ENCODE measurements at regions not wholly inside any gene's neighbourhood (a gene's known extent, or its start where the extent isn't known, plus 50 kb on each side); places are given as distances from the start of the nearest gene placed in this dataset.

DNA sequence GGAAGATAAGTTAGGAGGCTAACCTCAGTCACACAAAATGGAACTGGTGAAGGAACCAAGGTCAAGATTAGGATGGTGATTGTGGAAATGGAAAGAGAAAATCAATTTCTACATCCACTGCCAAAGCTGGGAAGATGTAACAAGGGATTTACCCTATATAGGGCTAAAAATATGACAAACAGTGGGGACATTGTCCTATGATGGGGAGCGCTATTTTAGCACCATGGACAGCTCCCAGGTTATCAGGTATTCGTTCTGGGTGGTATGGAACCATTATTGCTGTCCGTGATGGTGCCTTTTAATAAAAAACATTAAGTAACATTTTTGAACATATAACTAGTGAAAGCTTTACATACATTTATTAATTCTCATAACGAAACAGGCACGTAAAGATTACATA, 124.0 kb downstream of the NDUFA12 start:
- 66% methylated on average over 5 of the region's 5 CpGs for WGBS (ENCODE audit: low lambda C conversion rate)
- POLR2A ChIA-PET, result no interaction called here
- no peak overlapping the region for H3K4me3 ChIP-seq (replicated peaks in 1 of 3; ENCODE audit: insufficient read depth in 1 of 3, low read depth in 2 of 3, low read length in 3 of 3)
- peak; percentile 5 for DNase-seq (ENCODE audit: low spot score)
- FAIRE-seq, result no peak
- H2AFZ ChIP-seq (ENCODE audit: low read length), result no peak overlapping the region
- no peaks in the 10 kb centered on the region for H3K9me3 ChIP-seq (ENCODE audit: low read length)
- no peaks in the 10 kb centered on the region for H3K4me1 ChIP-seq (ENCODE audit: insufficient read depth, low read length)
- BruUV-seq (replicated peaks), result no TSS peak
- peaks cover 0 to 8% of the 10 kb centered on the region in 2 experiments; a peak in 3 of 5 replicates for H3K27me3 ChIP-seq (ENCODE audit: control insufficient read depth in 1 of 2, insufficient read depth in 2 of 2, low read length in 2 of 2)
- no peak overlapping the region for H3K4me2 ChIP-seq (ENCODE audit: low read depth, low read length)
- no peaks in the 10 kb centered on the region for H3K36me3 ChIP-seq (replicated peaks in 1 of 2; ENCODE audit: control insufficient read depth in 1 of 2, insufficient read depth in 2 of 2, low read length in 2 of 2)
- no peaks in the 10 kb centered on the region for H3K79me2 ChIP-seq (ENCODE audit: insufficient read depth, low read length)
- CTCF ChIA-PET (ENCODE audit: low intra/inter-chr PET ratio, low total read pairs), result no interaction called here
- in situ Hi-C loops (cut with HindIII; ENCODE audit: extremely low pct_ligation_motif_present, low pct_unique_long_range_greater_than_20kb) (no loop called here), intact Hi-C loops (cut with micrococcal nuclease; ENCODE audit: unreplicated experiment) (loop anchor here (5.0 kb wide), 1 partner anchor 103 kb away; no protein-coding TSS in a partner anchor)
- H4K20me1 ChIP-seq (ENCODE audit: insufficient read depth, low read length), result no peaks in the 10 kb centered on the region; the same call in 1 of the 2 replicates
- no peak overlapping the region for H3K9ac ChIP-seq (ENCODE audit: insufficient read depth, low read depth, low read length)
- no peak overlapping the region for H3K27ac ChIP-seq (ENCODE audit: extremely low read length, insufficient read depth, low read length)
- no peak for ATAC-seq
- TF ChIP-seq GABPA (IDR thresholded peaks at IDR 0.05; ENCODE audit: low read depth, low read length), result no peak
- no peak for TF ChIP-seq GABPA (CRISPR knock-in tag; IDR thresholded peaks at IDR 0.05; ENCODE audit: low read depth)
- no peak; the same call in 1 of the 2 replicates for TF ChIP-seq ZNF841 (CRISPR knock-in tag; IDR thresholded peaks at IDR 0.05; ENCODE audit: borderline replicate concordance)
- TF ChIP-seq RAD51 (IDR thresholded peaks at IDR 0.05; ENCODE audit: borderline replicate concordance), result no peak
- TF ChIP-seq ZFAT (CRISPR knock-in tag; conservative IDR thresholded peaks at IDR 0.05), result no peak
- TF ChIP-seq, protein P1, sequence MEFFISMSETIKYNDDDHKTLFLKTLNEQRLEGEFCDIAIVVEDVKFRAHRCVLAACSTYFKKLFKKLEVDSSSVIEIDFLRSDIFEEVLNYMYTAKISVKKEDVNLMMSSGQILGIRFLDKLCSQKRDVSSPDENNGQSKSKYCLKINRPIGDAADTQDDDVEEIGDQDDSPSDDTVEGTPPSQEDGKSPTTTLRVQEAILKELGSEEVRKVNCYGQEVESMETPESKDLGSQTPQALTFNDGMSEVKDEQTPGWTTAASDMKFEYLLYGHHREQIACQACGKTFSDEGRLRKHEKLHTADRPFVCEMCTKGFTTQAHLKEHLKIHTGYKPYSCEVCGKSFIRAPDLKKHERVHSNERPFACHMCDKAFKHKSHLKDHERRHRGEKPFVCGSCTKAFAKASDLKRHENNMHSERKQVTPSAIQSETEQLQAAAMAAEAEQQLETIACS (CRISPR knock-in tag; IDR thresholded peaks at IDR 0.05), result no peak
- no peak for TF ChIP-seq ZFP1 (CRISPR knock-in tag; IDR thresholded peaks at IDR 0.05)
- TF ChIP-seq, protein P2, sequence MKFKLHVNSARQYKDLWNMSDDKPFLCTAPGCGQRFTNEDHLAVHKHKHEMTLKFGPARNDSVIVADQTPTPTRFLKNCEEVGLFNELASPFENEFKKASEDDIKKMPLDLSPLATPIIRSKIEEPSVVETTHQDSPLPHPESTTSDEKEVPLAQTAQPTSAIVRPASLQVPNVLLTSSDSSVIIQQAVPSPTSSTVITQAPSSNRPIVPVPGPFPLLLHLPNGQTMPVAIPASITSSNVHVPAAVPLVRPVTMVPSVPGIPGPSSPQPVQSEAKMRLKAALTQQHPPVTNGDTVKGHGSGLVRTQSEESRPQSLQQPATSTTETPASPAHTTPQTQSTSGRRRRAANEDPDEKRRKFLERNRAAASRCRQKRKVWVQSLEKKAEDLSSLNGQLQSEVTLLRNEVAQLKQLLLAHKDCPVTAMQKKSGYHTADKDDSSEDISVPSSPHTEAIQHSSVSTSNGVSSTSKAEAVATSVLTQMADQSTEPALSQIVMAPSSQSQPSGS (CRISPR knock-in tag; IDR thresholded peaks at IDR 0.05), result no peak
- TF ChIP-seq CBX2 (IDR thresholded peaks at IDR 0.05; ENCODE audit: low read depth, low read length), result no peak
- TF ChIP-seq CBX2 (CRISPR knock-in tag; IDR thresholded peaks at IDR 0.05; ENCODE audit: low read depth), result no peak
- no peak for TF ChIP-seq ZNF567 (CRISPR knock-in tag; IDR thresholded peaks at IDR 0.05; ENCODE audit: borderline replicate concordance)
- peak; percentile 75 for TF ChIP-seq EHMT2 (IDR thresholded peaks at IDR 0.05; ENCODE audit: borderline replicate concordance, low read depth, low read length)
- TF ChIP-seq FOXA3 (CRISPR knock-in tag; IDR thresholded peaks at IDR 0.05), result no peak
- no peak for TF ChIP-seq RELA (CRISPR knock-in tag; IDR thresholded peaks at IDR 0.05)
- TF ChIP-seq U2AF2 (IDR thresholded peaks at IDR 0.05; ENCODE audit: low read depth, low read length), result no peak
- TF ChIP-seq, protein P3, sequence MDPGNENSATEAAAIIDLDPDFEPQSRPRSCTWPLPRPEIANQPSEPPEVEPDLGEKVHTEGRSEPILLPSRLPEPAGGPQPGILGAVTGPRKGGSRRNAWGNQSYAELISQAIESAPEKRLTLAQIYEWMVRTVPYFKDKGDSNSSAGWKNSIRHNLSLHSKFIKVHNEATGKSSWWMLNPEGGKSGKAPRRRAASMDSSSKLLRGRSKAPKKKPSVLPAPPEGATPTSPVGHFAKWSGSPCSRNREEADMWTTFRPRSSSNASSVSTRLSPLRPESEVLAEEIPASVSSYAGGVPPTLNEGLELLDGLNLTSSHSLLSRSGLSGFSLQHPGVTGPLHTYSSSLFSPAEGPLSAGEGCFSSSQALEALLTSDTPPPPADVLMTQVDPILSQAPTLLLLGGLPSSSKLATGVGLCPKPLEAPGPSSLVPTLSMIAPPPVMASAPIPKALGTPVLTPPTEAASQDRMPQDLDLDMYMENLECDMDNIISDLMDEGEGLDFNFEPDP (CRISPR knock-in tag; conservative IDR thresholded peaks at IDR 0.05), result no peak
- TF ChIP-seq ZFP36 (IDR thresholded peaks at IDR 0.05; ENCODE audit: borderline replicate concordance, low read depth, low read length, partially characterized antibody), result no peak
- TF ChIP-seq KDM6A (CRISPR knock-in tag; IDR thresholded peaks at IDR 0.05; ENCODE audit: low read depth), result no peak
- TF ChIP-seq AKAP8 (CRISPR knock-in tag; IDR thresholded peaks at IDR 0.05), result no peak
- TF ChIP-seq, protein P4, sequence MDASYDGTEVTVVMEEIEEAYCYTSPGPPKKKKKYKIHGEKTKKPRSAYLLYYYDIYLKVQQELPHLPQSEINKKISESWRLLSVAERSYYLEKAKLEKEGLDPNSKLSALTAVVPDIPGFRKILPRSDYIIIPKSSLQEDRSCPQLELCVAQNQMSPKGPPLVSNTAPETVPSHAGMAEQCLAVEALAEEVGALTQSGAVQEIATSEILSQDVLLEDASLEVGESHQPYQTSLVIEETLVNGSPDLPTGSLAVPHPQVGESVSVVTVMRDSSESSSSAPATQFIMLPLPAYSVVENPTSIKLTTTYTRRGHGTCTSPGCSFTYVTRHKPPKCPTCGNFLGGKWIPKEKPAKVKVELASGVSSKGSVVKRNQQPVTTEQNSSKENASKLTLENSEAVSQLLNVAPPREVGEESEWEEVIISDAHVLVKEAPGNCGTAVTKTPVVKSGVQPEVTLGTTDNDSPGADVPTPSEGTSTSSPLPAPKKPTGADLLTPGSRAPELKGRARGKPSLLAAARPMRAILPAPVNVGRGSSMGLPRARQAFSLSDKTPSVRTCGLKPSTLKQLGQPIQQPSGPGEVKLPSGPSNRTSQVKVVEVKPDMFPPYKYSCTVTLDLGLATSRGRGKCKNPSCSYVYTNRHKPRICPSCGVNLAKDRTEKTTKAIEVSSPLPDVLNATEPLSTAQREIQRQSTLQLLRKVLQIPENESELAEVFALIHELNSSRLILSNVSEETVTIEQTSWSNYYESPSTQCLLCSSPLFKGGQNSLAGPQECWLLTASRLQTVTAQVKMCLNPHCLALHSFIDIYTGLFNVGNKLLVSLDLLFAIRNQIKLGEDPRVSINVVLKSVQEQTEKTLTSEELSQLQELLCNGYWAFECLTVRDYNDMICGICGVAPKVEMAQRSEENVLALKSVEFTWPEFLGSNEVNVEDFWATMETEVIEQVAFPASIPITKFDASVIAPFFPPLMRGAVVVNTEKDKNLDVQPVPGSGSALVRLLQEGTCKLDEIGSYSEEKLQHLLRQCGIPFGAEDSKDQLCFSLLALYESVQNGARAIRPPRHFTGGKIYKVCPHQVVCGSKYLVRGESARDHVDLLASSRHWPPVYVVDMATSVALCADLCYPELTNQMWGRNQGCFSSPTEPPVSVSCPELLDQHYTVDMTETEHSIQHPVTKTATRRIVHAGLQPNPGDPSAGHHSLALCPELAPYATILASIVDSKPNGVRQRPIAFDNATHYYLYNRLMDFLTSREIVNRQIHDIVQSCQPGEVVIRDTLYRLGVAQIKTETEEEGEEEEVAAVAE (CRISPR knock-in tag; IDR thresholded peaks at IDR 0.05; ENCODE audit: borderline replicate concordance), result no peak
